ENCODE measurements at regions not wholly inside any gene's neighbourhood (a gene's known extent, or its start where the extent isn't known, plus 50 kb on each side); places are given as distances from the start of the nearest gene placed in this dataset.
A peak's percentile ranks its signal among the peaks of the same experiment; 100 is the strongest.

- DNase-seq: no peak
These were observed 95.9 kb upstream of the KLHL25 start for GRCh38 chr15:85890620-85890980.

- no peak for DNase-seq
These were observed 96.7 kb upstream of the KLHL25 start for GRCh38 chr15:85891470-85891869.

GRCh38 chr15:85892232-85892631 is 97.5 kb upstream of the KLHL25 start:
- DNase-seq: no peak

GRCh38 chr15:85897207-85897894 is 102.6 kb upstream of the KLHL25 start:
- DNase-seq: no peak

GRCh38 chr15:85897895-85898717 is 103.4 kb upstream of the KLHL25 start:
- no peak for DNase-seq

GRCh38 chr15:85899927-85900326 is 105.2 kb upstream of the KLHL25 start:
- DNase-seq: no peak

DNA sequence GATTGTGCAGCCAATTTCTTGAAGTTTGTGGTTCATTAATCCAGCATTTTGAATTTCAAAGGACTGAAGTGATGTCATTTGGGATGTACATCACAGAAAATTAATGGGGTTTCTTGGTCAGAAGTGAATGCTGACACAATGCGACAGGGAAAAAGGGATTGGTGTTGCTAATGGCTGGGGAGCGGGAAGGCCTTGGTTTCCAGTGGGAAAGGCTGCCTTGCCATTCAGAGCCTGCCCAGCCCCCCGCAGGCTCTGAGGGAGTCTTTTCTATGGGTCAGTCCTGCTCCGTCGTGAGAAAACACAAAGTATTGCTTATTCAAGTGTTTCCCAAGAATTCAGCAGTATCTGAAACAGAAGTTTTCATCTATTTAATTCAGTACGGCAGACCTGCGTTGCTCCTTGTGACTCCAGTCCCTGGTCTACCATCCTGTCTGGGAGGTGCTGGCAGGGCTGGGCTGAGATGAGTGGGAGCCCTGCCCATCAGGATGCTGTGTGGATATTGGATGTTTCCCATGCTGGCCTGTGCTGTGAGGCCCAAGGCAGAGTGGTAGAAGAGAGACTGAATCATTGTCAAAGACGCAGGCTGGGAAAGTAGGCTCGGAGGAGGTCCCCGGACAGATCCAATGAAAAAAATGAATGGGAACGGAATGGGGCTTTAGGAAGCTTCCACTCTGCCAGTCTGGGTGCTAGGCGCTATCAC is 111.2 kb upstream of the KLHL25 start:
- no peak for DNase-seq

DNA sequence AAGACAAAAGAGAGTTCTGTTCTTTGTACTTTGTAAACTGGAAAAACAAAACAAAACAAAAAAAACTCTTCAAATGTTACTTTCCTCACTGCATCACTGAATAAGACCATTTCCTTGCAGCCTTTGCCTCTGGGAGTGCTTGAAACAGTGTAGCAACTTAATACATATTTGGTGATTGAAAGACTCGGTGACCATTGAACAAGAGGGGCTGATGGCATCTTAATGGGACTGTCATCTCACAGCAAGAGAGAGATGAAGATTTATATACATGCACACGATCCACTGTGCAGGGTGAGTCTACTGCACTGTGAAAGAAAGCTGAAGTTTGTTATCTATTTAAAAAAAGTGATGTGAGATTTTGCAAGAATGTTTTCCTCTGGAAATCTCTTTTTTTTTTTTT is 111.9 kb upstream of the KLHL25 start:
- no peak for DNase-seq

- DNase-seq: no peak
These were observed 116.1 kb upstream of the KLHL25 start for GRCh38 chr15:85910834-85911233.

DNA sequence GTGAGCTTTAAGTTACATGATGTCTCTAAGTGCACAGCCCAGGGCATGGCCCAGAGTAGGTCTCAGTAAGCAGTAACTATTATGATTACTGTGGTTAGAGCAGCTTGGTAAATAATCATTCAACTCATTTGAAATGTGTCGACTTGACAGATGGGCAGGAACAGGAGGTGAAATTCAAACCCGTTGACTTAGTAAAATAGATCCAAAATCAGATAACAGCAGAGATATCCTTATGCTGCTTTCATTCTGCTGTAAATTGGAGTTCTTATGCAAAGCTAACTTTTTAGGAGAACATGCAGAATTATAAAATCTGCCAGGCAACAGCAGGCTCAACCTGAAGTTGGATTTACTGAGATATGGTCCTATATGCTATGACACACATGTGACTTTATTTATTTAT is 118.7 kb upstream of the KLHL25 start:
- DNase-seq: no peak

GRCh38 chr15:85920956-85921355 is 126.2 kb upstream of the KLHL25 start:
- DNase-seq: no peak

GRCh38 chr15:85924088-85924487 is 129.4 kb upstream of the KLHL25 start:
- DNase-seq: no peak

DNA sequence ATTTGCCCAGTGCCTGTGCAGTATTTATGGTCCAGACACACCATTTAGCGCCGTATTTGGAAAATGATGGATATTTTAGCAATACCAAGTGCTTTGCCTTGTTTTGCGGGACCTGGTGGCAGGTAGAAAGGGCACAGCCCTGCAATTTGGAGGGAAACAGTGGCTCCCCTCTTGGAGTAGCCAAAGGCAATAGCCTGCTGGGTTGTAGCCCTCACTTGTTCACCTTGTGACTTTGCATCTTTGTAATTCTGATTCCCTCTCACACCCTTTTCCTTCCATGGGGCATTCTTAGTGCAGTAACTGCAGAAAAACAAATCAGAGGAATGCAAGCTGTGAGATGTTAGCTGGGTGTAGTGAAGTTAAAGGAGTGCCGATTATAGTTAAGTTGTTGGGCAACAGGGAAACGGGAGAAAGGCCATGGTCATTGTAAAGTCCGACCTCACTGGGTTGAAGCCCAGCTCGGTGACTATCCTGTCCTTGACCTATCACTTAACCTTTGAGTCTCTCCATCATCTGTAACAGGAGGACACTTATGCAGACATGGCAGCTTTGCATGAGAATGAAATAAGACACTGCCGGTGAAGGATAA is 131.0 kb upstream of the KLHL25 start:
- no peak for DNase-seq

- DNase-seq: no peak
These were observed 132.1 kb upstream of the KLHL25 start for GRCh38 chr15:85926834-85927233.

DNA sequence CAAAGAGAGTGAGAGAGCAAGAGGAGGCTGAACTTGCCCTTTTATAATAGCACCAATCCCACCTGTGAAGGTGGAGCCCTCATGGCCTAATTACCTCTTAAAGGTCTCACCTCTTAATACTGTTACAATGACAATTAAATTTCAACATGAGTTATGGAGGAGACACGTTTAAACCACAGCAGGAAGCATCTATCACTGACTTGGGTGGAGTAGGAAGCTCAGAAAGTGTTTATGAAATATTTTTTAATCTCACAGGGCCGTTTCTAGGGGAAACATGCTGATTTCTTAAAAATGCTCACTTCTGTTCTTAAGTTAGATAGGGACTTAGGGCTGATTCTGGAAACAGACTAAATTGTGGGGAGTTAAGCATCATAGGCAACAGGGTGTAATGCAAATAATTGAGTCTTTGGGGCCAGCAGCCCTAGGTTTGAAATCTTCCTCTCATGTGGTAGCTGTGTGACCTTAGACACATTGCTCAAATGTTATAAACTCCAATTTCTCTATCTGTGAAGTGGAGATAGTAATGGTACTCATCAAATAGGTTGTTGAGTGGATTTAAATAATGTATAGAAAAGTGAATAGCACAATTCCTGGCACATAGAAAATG is 133.3 kb upstream of the KLHL25 start:
- DNase-seq: peak in 1 of 2 donors; percentile 34

- no peak for DNase-seq
These were observed 135.1 kb upstream of the KLHL25 start for GRCh38 chr15:85929786-85930185.

GRCh38 chr15:85932391-85932790 is 137.7 kb upstream of the KLHL25 start:
- no peak for DNase-seq

- no peak for DNase-seq
These were observed 140.0 kb upstream of the KLHL25 start for GRCh38 chr15:85934691-85935090.

GRCh38 chr15:85935182-85935581 is 140.5 kb upstream of the KLHL25 start:
- DNase-seq: no peak

GRCh38 chr15:85937661-85938060 is 142.0 kb upstream of the AGBL1 start:
- DNase-seq: no peak

DNA sequence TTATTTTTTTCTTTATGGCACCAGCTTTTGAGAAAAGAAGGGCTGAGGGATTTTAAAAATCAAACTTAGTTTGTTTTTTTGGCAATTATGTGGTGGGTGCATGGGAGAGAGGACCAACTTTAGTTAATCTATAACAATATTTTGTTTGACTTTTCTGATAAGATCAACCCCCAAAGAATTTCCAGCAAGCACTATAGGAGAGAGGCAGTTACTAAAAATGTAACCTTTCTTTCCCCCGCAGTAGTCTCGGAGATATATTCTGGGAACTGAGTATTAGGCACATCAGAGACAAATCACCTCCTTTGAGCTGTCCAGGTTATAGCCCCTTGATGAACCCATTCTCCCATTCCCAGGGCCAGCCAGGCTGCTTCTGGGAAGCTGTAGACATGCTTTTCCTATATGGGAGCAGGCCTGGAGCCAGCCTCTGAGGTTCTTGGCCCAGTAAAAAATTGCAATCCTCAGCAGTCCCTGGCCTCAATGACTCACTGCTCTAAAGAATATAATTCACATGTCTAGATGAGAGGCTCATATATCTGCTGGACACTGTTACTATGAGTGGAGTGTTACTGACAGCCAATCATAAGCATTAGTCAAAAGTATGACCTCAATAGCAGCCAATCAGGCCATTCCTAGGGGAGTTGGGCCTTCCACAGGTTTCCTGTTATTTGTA is 138.3 kb upstream of the AGBL1 start:
- no peak for DNase-seq

DNA sequence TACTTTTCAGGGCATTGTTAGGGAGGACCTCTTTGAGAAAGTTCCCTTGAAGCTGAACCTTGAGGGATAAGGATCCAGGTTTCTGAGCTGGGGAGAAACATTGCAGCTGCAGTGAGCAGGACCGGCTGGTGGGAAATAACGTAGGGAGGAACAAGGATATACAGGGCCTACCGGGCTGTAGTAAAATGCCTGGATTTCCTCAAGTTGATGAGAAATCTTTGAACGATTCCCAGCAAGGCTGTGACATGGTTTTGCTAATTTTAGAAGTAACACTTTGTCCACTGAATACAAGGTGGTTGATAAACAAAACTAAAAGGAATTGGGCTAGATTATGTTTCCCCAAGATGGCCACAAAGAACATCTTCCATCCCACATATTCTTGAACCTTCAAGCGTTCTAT is 137.0 kb upstream of the AGBL1 start:
- no peak for DNase-seq

- DNase-seq: no peak
These were observed 136.5 kb upstream of the AGBL1 start for GRCh38 chr15:85943151-85943550.
